ENCODE measurements at regions not wholly inside any gene's neighbourhood (a gene's known extent, or its start where the extent isn't known, plus 50 kb on each side); places are given as distances from the start of the nearest gene placed in this dataset.
"Not testable (repeated sequence)": the region's sequence is repeated elsewhere in the genome, so short reads cannot be mapped to it uniquely, and the experiment has no call there.

DNA sequence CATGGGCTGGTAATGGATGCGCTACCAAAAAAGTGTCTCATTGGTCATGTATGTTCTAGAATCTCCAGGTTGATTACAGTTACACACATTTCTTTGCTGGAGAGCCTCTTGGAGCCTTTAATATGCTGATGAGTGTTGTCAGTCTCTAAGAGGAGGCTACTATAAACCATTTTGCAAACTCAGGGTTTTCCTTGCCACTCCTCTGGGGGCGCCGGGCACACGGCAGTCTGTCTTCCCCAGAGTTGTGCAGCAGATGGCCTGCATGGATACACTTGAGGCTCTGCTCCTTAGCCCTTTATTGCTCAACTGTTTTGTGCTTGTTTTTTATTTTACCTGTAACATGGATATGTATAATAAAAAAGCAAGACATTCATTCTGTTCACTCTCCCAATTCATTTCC lies 196.5 kb downstream of the ACTR3B start:
- no peak for DNase-seq (ENCODE audit: low read depth)
- Histone ChIP-seq H3K27me3 (ENCODE audit: control insufficient read depth, insufficient read depth, low read length) (no peaks in the 10 kb centered on the region), H3K36me3 (ENCODE audit: control insufficient read depth, insufficient read depth, low read length) (no peaks in the 10 kb centered on the region), H3K4me3 (ENCODE audit: low read depth, low read length) (no peak overlapping the region)
- CTCF ChIA-PET: no interaction called here
- TF ChIP-seq CTCF (IDR thresholded peaks at IDR 0.05; ENCODE audit: insufficient read depth, low read depth, low read length): no peak
- POLR2A ChIA-PET: no interaction called here

DNA sequence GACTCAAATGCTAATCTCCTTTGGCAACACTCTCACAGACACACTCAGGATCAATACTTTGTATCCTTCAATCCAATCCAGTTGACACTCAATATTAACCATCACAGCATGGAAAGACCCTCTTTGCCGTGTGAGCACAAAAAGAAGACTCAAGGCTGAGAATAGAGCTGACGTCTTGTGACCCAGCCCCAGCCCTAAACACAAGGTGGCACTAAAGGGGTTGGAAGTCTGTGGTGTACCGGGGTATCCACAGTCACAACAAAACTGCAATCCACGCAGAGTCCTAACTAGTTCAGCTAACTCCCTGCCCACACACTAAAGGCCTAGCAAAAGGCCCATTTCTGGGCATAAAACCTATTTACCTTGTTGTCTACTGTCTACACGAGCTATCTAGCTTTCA lies 200.1 kb downstream of the ACTR3B start:
- H3K27me3 ChIP-seq (ENCODE audit: control insufficient read depth, insufficient read depth, low read length): no peaks in the 10 kb centered on the region
- POLR2A ChIA-PET: no interaction called here
- CTCF ChIA-PET: interaction anchor here (0.7 to 1.1 kb wide), 2 partner anchors 17 to 19 kb away, joined by 3 read pairs; no protein-coding TSS in a partner anchor

DNA sequence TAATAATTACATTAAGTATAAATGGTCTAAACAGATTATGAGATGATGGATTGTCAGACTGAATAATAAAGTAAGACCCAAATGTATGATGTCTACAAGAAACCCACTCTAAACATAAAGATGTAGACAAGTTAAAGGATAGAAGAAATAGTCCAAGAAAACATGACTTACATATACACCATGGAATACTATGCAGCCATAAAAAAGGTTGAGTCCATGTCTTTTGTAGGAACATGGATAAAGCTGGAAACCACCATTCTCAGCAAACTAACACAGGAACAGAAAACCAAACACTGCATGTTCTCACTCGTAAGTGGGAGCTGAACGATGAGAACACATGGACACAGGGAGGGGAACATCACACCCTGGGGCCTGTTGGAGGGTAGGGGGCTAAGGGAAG lies 202.2 kb downstream of the ACTR3B start:
- H3K36me3 ChIP-seq (ENCODE audit: control insufficient read depth, insufficient read depth, low read length); POLR2A ChIA-PET; CTCF ChIA-PET: not testable (repeated sequence)

More for the DNA sequence above, 200.1 kb downstream of the ACTR3B start:
- no peak overlapping the region for H3K4me3 ChIP-seq (ENCODE audit: low read depth, low read length)
- DNase-seq (ENCODE audit: low read depth): no peak
- TF ChIP-seq CTCF (IDR thresholded peaks at IDR 0.05; ENCODE audit: insufficient read depth, low read depth, low read length): no peak
- H3K36me3 ChIP-seq (ENCODE audit: control insufficient read depth, insufficient read depth, low read length): no peaks in the 10 kb centered on the region

DNA sequence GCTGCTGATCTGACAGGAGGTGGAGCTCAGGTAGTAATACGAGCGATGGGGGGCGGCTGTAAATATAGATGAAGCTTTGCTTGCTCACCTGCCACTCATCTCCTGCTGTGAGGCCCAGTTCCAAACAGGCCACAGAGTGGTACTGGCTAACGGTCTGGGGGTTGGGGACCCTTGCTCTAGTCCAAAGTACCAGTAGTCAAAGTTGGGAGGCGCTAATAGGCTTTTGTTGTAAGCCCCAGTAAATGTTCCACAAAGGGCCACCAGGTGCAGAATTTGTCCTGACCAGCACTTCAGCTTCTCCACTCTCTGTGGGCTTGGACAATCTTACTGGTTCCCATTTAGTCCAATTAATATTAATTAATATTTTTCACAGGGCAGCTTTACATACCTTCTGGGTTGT lies 206.6 kb downstream of the ACTR3B start:
- CTCF ChIA-PET: no interaction called here
- POLR2A ChIA-PET: no interaction called here
- no peaks in the 10 kb centered on the region for H3K27me3 ChIP-seq (ENCODE audit: control insufficient read depth, insufficient read depth, low read length)
- no peaks in the 10 kb centered on the region for H3K36me3 ChIP-seq (ENCODE audit: control insufficient read depth, insufficient read depth, low read length)
- no peak for DNase-seq (ENCODE audit: low read depth)
- TF ChIP-seq CTCF (IDR thresholded peaks at IDR 0.05; ENCODE audit: insufficient read depth, low read depth, low read length): no peak
- H3K4me3 ChIP-seq (ENCODE audit: low read depth, low read length): no peak overlapping the region

More for the DNA sequence above, 202.2 kb downstream of the ACTR3B start:
- not testable (repeated sequence) for H3K27me3 ChIP-seq (ENCODE audit: control insufficient read depth, insufficient read depth, low read length); DNase-seq (ENCODE audit: low read depth); H3K4me3 ChIP-seq (ENCODE audit: low read depth, low read length)

- no peak overlapping the region for H3K4me3 ChIP-seq (ENCODE audit: low read depth, low read length)
- CTCF ChIA-PET: no interaction called here
- no peaks in the 10 kb centered on the region for H3K36me3 ChIP-seq (ENCODE audit: control insufficient read depth, insufficient read depth, low read length)
- no peak for DNase-seq (ENCODE audit: low read depth)
- TF ChIP-seq CTCF (IDR thresholded peaks at IDR 0.05; ENCODE audit: insufficient read depth, low read depth, low read length): no peak
- POLR2A ChIA-PET: no interaction called here
- no peaks in the 10 kb centered on the region for H3K27me3 ChIP-seq (ENCODE audit: control insufficient read depth, insufficient read depth, low read length)
These were observed 208.4 kb downstream of the ACTR3B start for GRCh38 chr7:152967958-152968357.

DNA sequence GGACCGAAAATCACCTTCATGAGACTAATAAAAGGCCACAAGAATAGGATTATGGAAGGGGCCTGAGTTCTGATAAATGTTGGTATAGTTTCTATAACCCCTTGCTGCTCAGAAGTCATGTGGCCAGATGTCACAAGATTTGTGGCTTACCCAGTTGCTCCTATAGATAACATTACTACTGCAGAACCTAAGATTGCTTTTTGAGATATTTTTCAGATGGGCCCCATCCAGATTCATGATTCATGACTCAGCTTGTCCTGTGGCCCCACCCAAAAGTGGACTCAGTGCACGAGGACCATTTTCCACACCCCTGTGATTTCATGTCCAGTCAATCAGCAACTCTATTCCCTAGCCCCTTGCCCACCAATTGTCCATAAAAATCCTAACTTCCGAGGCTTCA lies 209.0 kb downstream of the ACTR3B start:
- DNase-seq (ENCODE audit: low read depth): no peak
- Histone ChIP-seq H3K36me3 (ENCODE audit: control insufficient read depth, insufficient read depth, low read length) (no peaks in the 10 kb centered on the region), H3K27me3 (ENCODE audit: control insufficient read depth, insufficient read depth, low read length) (no peaks in the 10 kb centered on the region), H3K4me3 (ENCODE audit: low read depth, low read length) (no peak overlapping the region)
- ChIA-PET CTCF (no interaction called here), POLR2A (no interaction called here)
- TF ChIP-seq CTCF (IDR thresholded peaks at IDR 0.05; ENCODE audit: insufficient read depth, low read depth, low read length): no peak

Data from BJ (cell line).